Spleen (tissue), 11 donors: ENCODE measurements at regions not wholly inside any gene's neighbourhood (a gene's known extent, or its start where the extent isn't known, plus 50 kb on each side); places are given as distances from the start of the nearest gene placed in this dataset.
"Not testable (repeated sequence)": the region's sequence is repeated elsewhere in the genome, so short reads cannot be mapped to it uniquely, and the experiment has no call there.

Experiments used
- DNase-seq: peaks from one replicate; pipeline ENCODE4 v3.0.0-alpha.2; 2020
- H3K27ac ChIP-seq, 8 donors: fragments of 200-600 bp; sonication (generic) in 7 of 8; 1 replicate in 4 of 8; 2 replicates in 4 of 8; pipeline versions ENCODE4 v1.5.0 to v1.8.0; 2016 to 2021; ENCODE audit warnings: inconsistent platforms in 4 of 8, mild to moderate bottlenecking in 4 of 8, moderate library complexity in 1 of 8
- H3K27me3 ChIP-seq, 7 donors: fragments of 200-600 bp; sonication (generic) in 6 of 7; replicated peaks in 1 of 7; 1 replicate in 4 of 7; 2 replicates in 3 of 7; pipeline versions ENCODE4 v1.5.0 to v1.8.0; 2016 to 2021; ENCODE audit warnings: inconsistent platforms in 3 of 7, mild to moderate bottlenecking in 1 of 7
- H3K36me3 ChIP-seq, 6 donors: fragments of 200-600 bp; sonication (generic) in 5 of 6; 1 replicate in 4 of 6; 2 replicates in 2 of 6; pipeline versions ENCODE4 v1.5.0 to v1.8.0; 2016 to 2021; ENCODE audit warnings: inconsistent platforms in 2 of 6
- H3K4me1 ChIP-seq, 6 donors: fragments of 200-600 bp; sonication (generic) in 5 of 6; 1 replicate in 3 of 6; 2 replicates in 3 of 6; pipeline versions ENCODE4 v1.5.0 to v1.8.0; 2016 to 2021; ENCODE audit warnings: inconsistent platforms in 3 of 6
- H3K4me3 ChIP-seq, 8 donors: fragments of 200-600 bp; sonication (generic) in 7 of 8; 1 replicate in 4 of 8; 2 replicates in 4 of 8; pipeline versions ENCODE4 v1.5.0 to v1.8.0; 2016 to 2021; ENCODE audit warnings: inconsistent platforms in 4 of 8, mild to moderate bottlenecking in 4 of 8, moderate library complexity in 2 of 8
- H3K9me3 ChIP-seq, 8 donors: fragments of 200-600 bp; sonication (generic) in 7 of 8; 1 replicate in 4 of 8; 2 replicates in 4 of 8; pipeline versions ENCODE4 v1.5.0 to v1.8.0; 2016 to 2021; ENCODE audit warnings: inconsistent platforms in 4 of 8
- CTCF ChIP-seq, 11 experiments: fragments of 200-600 bp in 7 of 11; fragments of 450-650 bp in 4 of 11; sonication (generic) in 4 of 11; IDR thresholded peaks in 8 of 11; conservative IDR thresholded peaks in 3 of 11; 1 replicate in 7 of 11; 2 replicates in 4 of 11; pipeline versions ENCODE4 v1.4.0 to v1.8.0; 2016 to 2021; ENCODE audit warnings: antibody characterized with exemption in 11 of 11, inconsistent platforms in 4 of 11, mild to moderate bottlenecking in 1 of 11
- POLR2A ChIP-seq, 3 donors: fragments of 450-650 bp; IDR thresholded peaks; one replicate each; pipeline ENCODE4 v1.5.1; 2017; ENCODE audit warnings: antibody characterized with exemption in 3 of 3, mild to moderate bottlenecking in 1 of 3
- POLR2AphosphoS5 ChIP-seq, 3 donors: sonication (generic); formaldehyde crosslinking; IDR thresholded peaks; one replicate each; pipeline ENCODE4 v1.5.1; 2017; ENCODE audit warnings: antibody characterized with exemption in 3 of 3
- WGBS, 5 donors: extraction: QIAGEN DNeasy Blood & Tissue Kit in 3 of 5; methylation state at CpG; one replicate each; pipeline versions ENCODE4 v1.1.5 to v1.1.7; 2013 to 2018; 5-methylcytosine and 5-hydroxymethylcytosine counted together
- intact Hi-C: fragments of 100-400 bp; cut with DNase I; formaldehyde crosslinking; loops from one replicate; pipeline ENCODE4 v1.15.0; 2023; ENCODE audit warnings: low total_unique reads
- donor health status: healthy with polysubstance abuse.
- donor health status: DM: no; HTN: no; CAD: no; lungs with moderate emphysema.
- donor health status: DM: no; HTN: no; CAD: no.
- donor health status: Bipolar disorder and iron deficiency.
- donor health status: healthy.
- donor health status: DM: no; HTN: no; CAD: no.
- donor health status: DM: yes; HTN: yes; CAD: no.

GRCh38 chr3:24565053-24565452, 70.4 kb upstream of the THRB start:
- intact Hi-C loops: no loop called here
- no peak overlapping the region for H3K4me3 ChIP-seq
- no peak for DNase-seq
- peaks cover 0 to 11% (median 5%) of the 10 kb centered on the region in 8 donors for H3K9me3 ChIP-seq
- TF ChIP-seq CTCF (IDR thresholded peaks at IDR 0.05 in 8 of 11, conservative IDR thresholded peaks at IDR 0.05 in 3 of 11) (no peak), POLR2A (IDR thresholded peaks at IDR 0.05) (no peak)
- H3K36me3 ChIP-seq: no peaks in the 10 kb centered on the region
- H3K27ac ChIP-seq: no peak overlapping the region
- no peaks in the 10 kb centered on the region for H3K27me3 ChIP-seq
- no peaks in the 10 kb centered on the region for H3K4me1 ChIP-seq
- 58 to 86% (median 71%) methylated on average over 1 of the region's 1 CpG for WGBS, 5 donors

- H3K27me3 ChIP-seq: no peaks in the 10 kb centered on the region
- H3K4me1 ChIP-seq: no peaks in the 10 kb centered on the region
- no peak overlapping the region for H3K4me3 ChIP-seq
- H3K27ac ChIP-seq: no peak overlapping the region
- WGBS, 5 donors: 88 to 98% (median 90%) methylated on average over 1 of the region's 1 CpG
- intact Hi-C loops: no loop called here
- H3K9me3 ChIP-seq: peaks cover 0 to 13% (median 5%) of the 10 kb centered on the region in 8 donors
- TF ChIP-seq POLR2AphosphoS5 (IDR thresholded peaks at IDR 0.05) (no peak), POLR2A (IDR thresholded peaks at IDR 0.05) (no peak), CTCF (IDR thresholded peaks at IDR 0.05 in 8 of 11, conservative IDR thresholded peaks at IDR 0.05 in 3 of 11) (no peak)
- no peaks in the 10 kb centered on the region for H3K36me3 ChIP-seq
- no peak for DNase-seq
Measured at GRCh38 chr3:24565656-24566055, 71.0 kb upstream of the THRB start.

- H3K36me3 ChIP-seq: no peaks in the 10 kb centered on the region
- no peak for TF ChIP-seq POLR2AphosphoS5 (IDR thresholded peaks at IDR 0.05)
- no peak for TF ChIP-seq CTCF (IDR thresholded peaks at IDR 0.05 in 8 of 11, conservative IDR thresholded peaks at IDR 0.05 in 3 of 11)
- no peak for TF ChIP-seq POLR2A (IDR thresholded peaks at IDR 0.05)
- peaks cover 0 to 24% (median 9%) of the 10 kb centered on the region in 8 donors for H3K9me3 ChIP-seq
- H3K4me1 ChIP-seq: no peaks in the 10 kb centered on the region
- WGBS, 5 donors: 83 to 97% (median 92%) methylated on average over 15 of the region's 15 CpGs
- H3K27ac ChIP-seq: no peak overlapping the region
- no peak overlapping the region for H3K4me3 ChIP-seq
- intact Hi-C loops: no loop called here
- DNase-seq: no peak
- no peaks in the 10 kb centered on the region for H3K27me3 ChIP-seq
Measured at GRCh38 chr3:24566927-24567326, 72.3 kb upstream of the THRB start.

- H3K4me1 ChIP-seq, H3K4me3 ChIP-seq, intact Hi-C loops, H3K27me3 ChIP-seq, H3K36me3 ChIP-seq, H3K27ac ChIP-seq, DNase-seq: not testable (repeated sequence)
- 92 to 95% (median 93%) methylated on average over 6 of the region's 6 CpGs for WGBS, 5 donors
- peaks cover 0 to 25% (median 10%) of the 10 kb centered on the region in 8 donors for H3K9me3 ChIP-seq
Measured at GRCh38 chr3:24572409-24572808, 77.8 kb upstream of the THRB start.

- TF ChIP-seq POLR2A (IDR thresholded peaks at IDR 0.05) (no peak), POLR2AphosphoS5 (IDR thresholded peaks at IDR 0.05) (no peak), CTCF (IDR thresholded peaks at IDR 0.05 in 8 of 11, conservative IDR thresholded peaks at IDR 0.05 in 3 of 11) (no peak)
- no peaks in the 10 kb centered on the region for H3K4me1 ChIP-seq
- H3K27ac ChIP-seq: no peak overlapping the region
- H3K36me3 ChIP-seq: no peaks in the 10 kb centered on the region
- no peaks in the 10 kb centered on the region for H3K27me3 ChIP-seq
- no peak for DNase-seq
- WGBS, 5 donors: 79 to 87% (median 80%) methylated on average over 5 of the region's 5 CpGs
- intact Hi-C loops: no loop called here
- no peak overlapping the region for H3K4me3 ChIP-seq
- H3K9me3 ChIP-seq: peaks cover 0 to 25% (median 10%) of the 10 kb centered on the region in 8 donors
Measured at GRCh38 chr3:24573576-24573975, 78.9 kb upstream of the THRB start.
